ENCODE measurements at regions not wholly inside any gene's neighbourhood (a gene's known extent, or its start where the extent isn't known, plus 50 kb on each side); places are given as distances from the start of the nearest gene placed in this dataset.

GRCh38 chr4:45316257-45316656 lies 589.9 kb upstream of the GNPDA2 start:
- TF ChIP-seq CTCF (IDR thresholded peaks at IDR 0.05; ENCODE audit: insufficient read depth, low read depth, low read length) (no peak), EZH2 (IDR thresholded peaks at IDR 0.05; ENCODE audit: insufficient read depth, low read length) (no peak)

All from astrocyte (in vitro differentiated cells and primary cell).